ENCODE measurements at regions not wholly inside any gene's neighbourhood (a gene's known extent, or its start where the extent isn't known, plus 50 kb on each side); places are given as distances from the start of the nearest gene placed in this dataset.

GRCh38 chr3:72120806-72121778, 336.1 kb upstream of the PROK2 start:
- H3K27ac ChIP-seq: no peak overlapping the region
- FAIRE-seq: no peak
- TF ChIP-seq CTCF (IDR thresholded peaks at IDR 0.05): no peak
- WGBS, 2 donors: 73 to 75% methylated on average over 5 of the region's 5 CpGs
- no peaks in the 10 kb centered on the region for H3K36me3 ChIP-seq
- no peak for DNase-seq
- H3K4me1 ChIP-seq: peaks cover 0 to 4% (median 0%) of the 10 kb centered on the region in 3 donors
- ATAC-seq: peak in 1 of 4 donors; percentile 28
- H3K27me3 ChIP-seq: no peaks in the 10 kb centered on the region
- no peaks in the 10 kb centered on the region for H3K9me3 ChIP-seq
- no peak overlapping the region for H3K4me3 ChIP-seq
- intact Hi-C loops (cut with DNase I): no loop called here

GRCh38 chr3:72120039-72120438, 335.1 kb upstream of the PROK2 start:
- intact Hi-C loops (cut with DNase I): no loop called here
- 94% methylated on average over 4 of the region's 4 CpGs for WGBS, 2 donors
- FAIRE-seq (no peak), DNase-seq (no peak), ATAC-seq (no peak)
- no peaks in the 10 kb centered on the region for H3K27me3 ChIP-seq
- H3K36me3 ChIP-seq: no peaks in the 10 kb centered on the region
- no peak for TF ChIP-seq CTCF (IDR thresholded peaks at IDR 0.05)
- no peak overlapping the region for H3K27ac ChIP-seq
- H3K9me3 ChIP-seq: no peaks in the 10 kb centered on the region
- H3K4me3 ChIP-seq: no peak overlapping the region
- H3K4me1 ChIP-seq: peaks cover 0 to 4% (median 0%) of the 10 kb centered on the region in 3 donors

GRCh38 chr3:72118628-72119027, 333.7 kb upstream of the PROK2 start:
- intact Hi-C loops (cut with DNase I): no loop called here
- TF ChIP-seq CTCF (IDR thresholded peaks at IDR 0.05): no peak

GRCh38 chr3:72116226-72116625, 331.3 kb upstream of the PROK2 start:
- no peak overlapping the region for H3K27ac ChIP-seq
- intact Hi-C loops (cut with DNase I): no loop called here
- no peaks in the 10 kb centered on the region for H3K9me3 ChIP-seq
- FAIRE-seq (no peak), DNase-seq (no peak), ATAC-seq (no peak)
- no peaks in the 10 kb centered on the region for H3K4me1 ChIP-seq
- no peaks in the 10 kb centered on the region for H3K27me3 ChIP-seq
- H3K36me3 ChIP-seq: no peaks in the 10 kb centered on the region
- WGBS, 2 donors: 89% methylated on average over 7 of the region's 7 CpGs
- no peak overlapping the region for H3K4me3 ChIP-seq
- TF ChIP-seq CTCF (IDR thresholded peaks at IDR 0.05): no peak

More at GRCh38 chr3:72118628-72119027, 333.7 kb upstream of the PROK2 start:
- no peak overlapping the region for H3K27ac ChIP-seq
- H3K36me3 ChIP-seq: no peaks in the 10 kb centered on the region
- ATAC-seq (no peak), DNase-seq (no peak), FAIRE-seq (no peak)
- no peaks in the 10 kb centered on the region for H3K27me3 ChIP-seq
- no peaks in the 10 kb centered on the region for H3K9me3 ChIP-seq
- peaks cover 0 to 1% (median 0%) of the 10 kb centered on the region in 3 donors for H3K4me1 ChIP-seq
- H3K4me3 ChIP-seq: no peak overlapping the region

- H3K4me1 ChIP-seq: no peaks in the 10 kb centered on the region
- DNase-seq: no peak
- intact Hi-C loops (cut with DNase I): no loop called here
- H3K27ac ChIP-seq: no peak overlapping the region
- FAIRE-seq: no peak
- H3K9me3 ChIP-seq: no peaks in the 10 kb centered on the region
- no peak overlapping the region for H3K4me3 ChIP-seq
- no peak for ATAC-seq
- no peaks in the 10 kb centered on the region for H3K36me3 ChIP-seq
- WGBS, 2 donors: 95 to 96% methylated on average over 6 of the region's 6 CpGs
- H3K27me3 ChIP-seq: no peaks in the 10 kb centered on the region
- no peak for TF ChIP-seq CTCF (IDR thresholded peaks at IDR 0.05)
Observed at GRCh38 chr3:72115307-72115706, 330.4 kb upstream of the PROK2 start.
